OCI-LY1 (cell line): ENCODE measurements at regions not wholly inside any gene's neighbourhood (a gene's known extent, or its start where the extent isn't known, plus 50 kb on each side); places are given as distances from the start of the nearest gene placed in this dataset.

ENCODE experiments used
- H2AFZ ChIP-seq: fragments of 200-600 bp; sonication (generic), shearing (Covaris generic); 2 replicates; pipeline ENCODE4 v1.6.0; 2014; ENCODE audit warnings: antibody characterized with exemption, mild to moderate bottlenecking, low read length
- H3F3A ChIP-seq: fragments of 200-600 bp; sonication (generic), shearing (Covaris generic); 2 replicates; pipeline ENCODE4 v1.6.0; 2014; ENCODE audit warnings: mild to moderate bottlenecking, antibody characterized with exemption, low read length, moderate library complexity; ENCODE audit not compliant: insufficient read depth
- H3K27ac ChIP-seq: fragments of 200-600 bp; sonication (generic); 2 replicates; pipeline ENCODE4 v1.5.1; 2014; ENCODE audit warnings: low read length, mixed run types, mild to moderate bottlenecking, low read depth; ENCODE audit not compliant: poor library complexity, severe bottlenecking
- H3K27me3 ChIP-seq: fragments of 200-600 bp; sonication (generic); 2 replicates; pipeline ENCODE4 v1.6.0; 2014; ENCODE audit warnings: antibody characterized with exemption, mild to moderate bottlenecking, low read length, moderate library complexity; ENCODE audit not compliant: insufficient read depth
- H3K36me3 ChIP-seq: fragments of 200-600 bp; sonication (generic); 2 replicates; pipeline ENCODE4 v1.6.1; 2014; ENCODE audit warnings: mild to moderate bottlenecking, antibody characterized with exemption, low read length, moderate library complexity, mixed read lengths; ENCODE audit not compliant: insufficient read depth
- H3K4me1 ChIP-seq: fragments of 200-600 bp; sonication (generic); 2 replicates; pipeline ENCODE4 v1.5.1; 2014; ENCODE audit warnings: mild to moderate bottlenecking, low read length, moderate library complexity; ENCODE audit not compliant: insufficient read depth, severe bottlenecking
- H3K4me2 ChIP-seq: fragments of 200-600 bp; sonication (generic), shearing (Covaris generic); 2 replicates; pipeline ENCODE4 v1.6.1; 2014; ENCODE audit warnings: low read length
- H3K4me3 ChIP-seq: fragments of 200-600 bp; sonication (generic); 2 replicates; pipeline ENCODE4 v1.5.1; 2014; ENCODE audit warnings: low read length, low read depth, mild to moderate bottlenecking, mixed read lengths; ENCODE audit not compliant: poor library complexity, severe bottlenecking
- H3K79me2 ChIP-seq: fragments of 200-600 bp; shearing (Covaris generic); 2 replicates; pipeline ENCODE4 v1.6.1; 2016; ENCODE audit warnings: mixed run types, low read length, mixed read lengths; ENCODE audit not compliant: insufficient read depth
- H3K9ac ChIP-seq: fragments of 200-600 bp; sonication (generic), shearing (Covaris generic); 2 replicates; pipeline ENCODE4 v1.6.1; 2014; ENCODE audit warnings: mild to moderate bottlenecking, low read length, mixed read lengths
- H3K9me2 ChIP-seq: fragments of 200-600 bp; sonication (generic), shearing (Covaris generic); 2 replicates; pipeline ENCODE4 v1.6.1; 2014; ENCODE audit warnings: low read depth, mild to moderate bottlenecking, low read length, mixed read lengths
- H3K9me3 ChIP-seq: fragments of 200-600 bp; shearing (Covaris generic); 2 replicates; pipeline ENCODE4 v1.6.1; 2014; ENCODE audit warnings: low read length, mixed read lengths
- H4K20me1 ChIP-seq: fragments of 200-600 bp; sonication (generic), shearing (Covaris generic); 2 replicates; pipeline ENCODE4 v1.6.0; 2016; ENCODE audit warnings: mild to moderate bottlenecking, low read length; ENCODE audit not compliant: insufficient read depth
- CTCF ChIP-seq: fragments of 200-600 bp; sonication (generic), shearing (Covaris generic); IDR thresholded peaks from 2 replicates; pipeline ENCODE4 v1.5.1; 2017; ENCODE audit warnings: mild to moderate bottlenecking, antibody characterized with exemption, low read length, moderate library complexity, mixed read lengths
- EZH2 ChIP-seq: fragments of 200-600 bp; sonication (generic), shearing (Covaris generic); IDR thresholded peaks from 2 replicates; pipeline ENCODE4 v1.8.0; 2017; ENCODE audit warnings: borderline replicate concordance, mixed run types, mild to moderate bottlenecking, antibody characterized with exemption, low read length, moderate library complexity, mixed read lengths

- Histone ChIP-seq H3K27ac (no peak overlapping the region), H3K4me3 (no peak overlapping the region), H3K9ac (no peak overlapping the region), H4K20me1 (no peaks in the 10 kb centered on the region), H3F3A (no peaks in the 10 kb centered on the region), H3K79me2 (no peaks in the 10 kb centered on the region), H3K27me3 (no peaks in the 10 kb centered on the region), H3K36me3 (no peaks in the 10 kb centered on the region), H2AFZ (no peak overlapping the region), H3K9me2 (no peaks in the 10 kb centered on the region), H3K9me3 (no peaks in the 10 kb centered on the region), H3K4me1 (no peaks in the 10 kb centered on the region), H3K4me2 (no peak overlapping the region)
- TF ChIP-seq CTCF (no peak), EZH2 (no peak)
These were observed 445.0 kb upstream of the KIF2A start for GRCh38 chr5:61860978-61861377.

DNA sequence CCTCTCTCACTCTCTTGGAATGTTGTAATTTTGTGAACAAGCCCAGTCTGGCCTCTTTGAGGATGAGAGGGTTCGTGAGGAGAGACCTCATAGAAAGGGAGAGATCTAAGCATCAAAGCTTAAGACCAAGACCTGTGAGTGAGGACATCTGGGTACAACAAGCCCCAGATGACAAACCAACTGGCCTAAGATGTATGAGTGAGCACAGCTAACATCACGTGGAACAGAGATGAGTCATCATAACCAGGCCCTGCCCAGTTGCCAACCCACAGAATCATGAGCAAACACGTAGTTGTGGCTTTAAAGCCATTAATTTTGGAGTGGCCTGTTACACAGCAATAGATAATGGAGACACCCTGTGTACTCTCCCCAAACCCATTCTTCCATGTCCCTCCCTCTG is 439.1 kb upstream of the KIF2A start:
- Histone ChIP-seq H3K79me2 (no peaks in the 10 kb centered on the region), H3K4me1 (no peaks in the 10 kb centered on the region), H4K20me1 (no peaks in the 10 kb centered on the region), H3K9me2 (no peaks in the 10 kb centered on the region), H3K9ac (no peak overlapping the region), H3K27ac (no peak overlapping the region), H2AFZ (no peak overlapping the region), H3K36me3 (no peaks in the 10 kb centered on the region), H3K27me3 (no peaks in the 10 kb centered on the region), H3K4me2 (no peak overlapping the region), H3F3A (no peaks in the 10 kb centered on the region), H3K9me3 (no peaks in the 10 kb centered on the region), H3K4me3 (no peak overlapping the region)
- TF ChIP-seq CTCF (no peak), EZH2 (no peak)

DNA sequence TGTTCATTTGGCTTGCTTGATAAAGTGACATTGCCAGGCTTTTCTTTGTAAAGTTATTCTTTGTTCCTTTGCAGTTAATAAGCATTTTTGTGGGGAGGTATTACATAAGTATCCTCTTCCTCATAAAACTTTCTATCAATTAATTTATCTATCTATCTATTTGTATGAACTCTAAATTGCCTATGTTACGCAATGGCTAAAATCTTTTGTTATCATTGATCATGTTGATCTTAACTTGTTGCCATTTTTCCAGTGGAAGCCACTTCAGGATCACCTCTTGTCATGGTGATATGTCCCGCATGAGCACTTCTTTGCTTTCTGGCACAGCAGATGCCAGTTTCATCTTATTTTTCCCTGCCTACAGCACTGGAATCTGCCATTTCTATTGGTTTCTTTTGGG is 436.7 kb upstream of the KIF2A start:
- no peaks in the 10 kb centered on the region for H3K27me3 ChIP-seq
- H3K4me1 ChIP-seq = no peaks in the 10 kb centered on the region
- no peaks in the 10 kb centered on the region for H3K79me2 ChIP-seq
- H2AFZ ChIP-seq = no peak overlapping the region
- no peaks in the 10 kb centered on the region for H3K9me2 ChIP-seq
- no peaks in the 10 kb centered on the region for H3F3A ChIP-seq
- H3K27ac ChIP-seq = no peak overlapping the region
- H3K4me2 ChIP-seq = no peak overlapping the region
- TF ChIP-seq EZH2 = no peak
- no peak for TF ChIP-seq CTCF
- H3K4me3 ChIP-seq = no peak overlapping the region
- no peaks in the 10 kb centered on the region for H4K20me1 ChIP-seq
- no peak overlapping the region for H3K9ac ChIP-seq
- no peaks in the 10 kb centered on the region for H3K9me3 ChIP-seq
- no peaks in the 10 kb centered on the region for H3K36me3 ChIP-seq
